ENCODE measurements at regions not wholly inside any gene's neighbourhood (a gene's known extent, or its start where the extent isn't known, plus 50 kb on each side); places are given as distances from the start of the nearest gene placed in this dataset.

- H3K27ac Mint-ChIP-seq: no peak overlapping the region
- no peaks in the 10 kb centered on the region for H3K27me3 Mint-ChIP-seq
- no peak overlapping the region for H3K4me3 Mint-ChIP-seq
- no peaks in the 10 kb centered on the region for H3K4me1 Mint-ChIP-seq
- ATAC-seq (replicated peaks): no peak
- no peaks in the 10 kb centered on the region for H3K36me3 Mint-ChIP-seq (ENCODE audit: low read depth)
- H3K9me3 Mint-ChIP-seq: no peaks in the 10 kb centered on the region
Measured at GRCh38 chr5:6090079-6090654, 288.2 kb downstream of the MED10 start.

GRCh38 chr5:6088706-6089105 lies 289.6 kb downstream of the MED10 start:
- Mint-ChIP-seq H3K4me1 (no peaks in the 10 kb centered on the region), H3K9me3 (no peaks in the 10 kb centered on the region), H3K27ac (no peak overlapping the region), H3K4me3 (no peak overlapping the region), H3K27me3 (no peaks in the 10 kb centered on the region), H3K36me3 (ENCODE audit: low read depth) (no peaks in the 10 kb centered on the region)
- no peak for ATAC-seq (replicated peaks)

GRCh38 chr5:6087576-6087975 lies 290.8 kb downstream of the MED10 start:
- Mint-ChIP-seq H3K36me3 (ENCODE audit: low read depth) (no peaks in the 10 kb centered on the region), H3K4me1 (no peaks in the 10 kb centered on the region), H3K27me3 (no peaks in the 10 kb centered on the region), H3K4me3 (no peak overlapping the region), H3K9me3 (no peaks in the 10 kb centered on the region), H3K27ac (no peak overlapping the region)
- ATAC-seq (replicated peaks): no peak

- no peak overlapping the region for H3K4me3 Mint-ChIP-seq
- no peaks in the 10 kb centered on the region for H3K27me3 Mint-ChIP-seq
- H3K27ac Mint-ChIP-seq: no peak overlapping the region
- no peaks in the 10 kb centered on the region for H3K9me3 Mint-ChIP-seq
- H3K36me3 Mint-ChIP-seq (ENCODE audit: low read depth): no peaks in the 10 kb centered on the region
- ATAC-seq (replicated peaks): no peak
- no peaks in the 10 kb centered on the region for H3K4me1 Mint-ChIP-seq
Measured at GRCh38 chr5:6086871-6087270, 291.5 kb downstream of the MED10 start.

- no peaks in the 10 kb centered on the region for H3K9me3 Mint-ChIP-seq
- ATAC-seq (replicated peaks): no peak
Measured at GRCh38 chr5:6085341-6085860, 292.9 kb downstream of the MED10 start.

GRCh38 chr5:6084836-6085235 lies 293.5 kb downstream of the MED10 start:
- H3K27me3 Mint-ChIP-seq: no peaks in the 10 kb centered on the region
- ATAC-seq (replicated peaks): no peak
- H3K27ac Mint-ChIP-seq: no peak overlapping the region
- H3K4me3 Mint-ChIP-seq: no peak overlapping the region
- no peaks in the 10 kb centered on the region for H3K36me3 Mint-ChIP-seq (ENCODE audit: low read depth)
- H3K9me3 Mint-ChIP-seq: no peaks in the 10 kb centered on the region
- no peaks in the 10 kb centered on the region for H3K4me1 Mint-ChIP-seq

More at GRCh38 chr5:6085341-6085860, 292.9 kb downstream of the MED10 start:
- Mint-ChIP-seq H3K27me3 (no peaks in the 10 kb centered on the region), H3K36me3 (ENCODE audit: low read depth) (no peaks in the 10 kb centered on the region), H3K27ac (no peak overlapping the region), H3K4me1 (no peaks in the 10 kb centered on the region), H3K4me3 (no peak overlapping the region)

- H3K27me3 Mint-ChIP-seq: no peaks in the 10 kb centered on the region
- no peak overlapping the region for H3K4me3 Mint-ChIP-seq
- no peak overlapping the region for H3K27ac Mint-ChIP-seq
- H3K36me3 Mint-ChIP-seq (ENCODE audit: low read depth): no peaks in the 10 kb centered on the region
- no peak for ATAC-seq (replicated peaks)
- no peaks in the 10 kb centered on the region for H3K4me1 Mint-ChIP-seq
- H3K9me3 Mint-ChIP-seq: no peaks in the 10 kb centered on the region
Measured at GRCh38 chr5:6084376-6084775, 294.0 kb downstream of the MED10 start.

GRCh38 chr5:6083311-6083978 lies 294.9 kb downstream of the MED10 start:
- no peaks in the 10 kb centered on the region for H3K36me3 Mint-ChIP-seq (ENCODE audit: low read depth)
- H3K4me1 Mint-ChIP-seq: no peaks in the 10 kb centered on the region
- no peaks in the 10 kb centered on the region for H3K27me3 Mint-ChIP-seq

GRCh38 chr5:6082685-6083084 lies 295.7 kb downstream of the MED10 start:
- H3K27ac Mint-ChIP-seq: no peak overlapping the region
- no peak for ATAC-seq (replicated peaks)
- no peaks in the 10 kb centered on the region for H3K27me3 Mint-ChIP-seq
- H3K4me3 Mint-ChIP-seq: no peak overlapping the region
- no peaks in the 10 kb centered on the region for H3K36me3 Mint-ChIP-seq (ENCODE audit: low read depth)
- no peaks in the 10 kb centered on the region for H3K4me1 Mint-ChIP-seq
- no peaks in the 10 kb centered on the region for H3K9me3 Mint-ChIP-seq

More at GRCh38 chr5:6083311-6083978, 294.9 kb downstream of the MED10 start:
- Mint-ChIP-seq H3K9me3 (no peaks in the 10 kb centered on the region), H3K27ac (no peak overlapping the region), H3K4me3 (no peak overlapping the region)
- no peak for ATAC-seq (replicated peaks)

- H3K27ac Mint-ChIP-seq: no peak overlapping the region
- H3K4me3 Mint-ChIP-seq: no peak overlapping the region
- no peaks in the 10 kb centered on the region for H3K36me3 Mint-ChIP-seq (ENCODE audit: low read depth)
- no peak for ATAC-seq (replicated peaks)
- H3K4me1 Mint-ChIP-seq: no peaks in the 10 kb centered on the region
- H3K27me3 Mint-ChIP-seq: no peaks in the 10 kb centered on the region
- H3K9me3 Mint-ChIP-seq: no peaks in the 10 kb centered on the region
Measured at GRCh38 chr5:6081727-6082210, 296.6 kb downstream of the MED10 start.

- Mint-ChIP-seq H3K27me3 (no peaks in the 10 kb centered on the region), H3K9me3 (no peaks in the 10 kb centered on the region), H3K27ac (no peak overlapping the region), H3K4me3 (no peak overlapping the region), H3K4me1 (no peaks in the 10 kb centered on the region), H3K36me3 (ENCODE audit: low read depth) (no peaks in the 10 kb centered on the region)
- no peak for ATAC-seq (replicated peaks)
Measured at GRCh38 chr5:6080930-6081726, 297.2 kb downstream of the MED10 start.

GRCh38 chr5:6080436-6080835 lies 297.9 kb downstream of the MED10 start:
- Mint-ChIP-seq H3K27me3 (no peaks in the 10 kb centered on the region), H3K27ac (no peak overlapping the region), H3K9me3 (no peaks in the 10 kb centered on the region), H3K4me1 (no peaks in the 10 kb centered on the region), H3K36me3 (ENCODE audit: low read depth) (no peaks in the 10 kb centered on the region), H3K4me3 (no peak overlapping the region)
- no peak for ATAC-seq (replicated peaks)

- Mint-ChIP-seq H3K27me3 (peaks cover 5% of the 10 kb centered on the region), H3K4me3 (no peak overlapping the region), H3K27ac (no peak overlapping the region), H3K36me3 (ENCODE audit: low read depth) (no peaks in the 10 kb centered on the region), H3K4me1 (no peaks in the 10 kb centered on the region), H3K9me3 (peaks cover under 1% of the 10 kb centered on the region)
- ATAC-seq (replicated peaks): no peak
Measured at GRCh38 chr5:6078881-6079280, 299.5 kb downstream of the MED10 start.

- Mint-ChIP-seq H3K36me3 (ENCODE audit: low read depth) (no peaks in the 10 kb centered on the region), H3K9me3 (peaks cover 4% of the 10 kb centered on the region), H3K4me1 (no peaks in the 10 kb centered on the region), H3K4me3 (no peak overlapping the region), H3K27me3 (peaks cover 7% of the 10 kb centered on the region), H3K27ac (no peak overlapping the region)
- no peak for ATAC-seq (replicated peaks)
Measured at GRCh38 chr5:6076341-6077239, 301.8 kb downstream of the MED10 start.
